Activated naive CD8-positive, alpha-beta T cell treated with anti-CD3 and anti-CD28 coated beads for 36 hours (primary cell): ENCODE measurements at regions not wholly inside any gene's neighbourhood (a gene's known extent, or its start where the extent isn't known, plus 50 kb on each side); places are given as distances from the start of the nearest gene placed in this dataset.

ENCODE experiments used
- DNase-seq: peaks from one replicate; pipeline ENCODE4 v3.0.0; 2021
- H3K27ac Mint-ChIP-seq: one replicate; pipeline ENCODE4 v1.8.0; 2022; ENCODE audit warnings: mild to moderate bottlenecking, moderate library complexity, mixed read lengths
- H3K27me3 Mint-ChIP-seq: one replicate; pipeline ENCODE4 v1.8.0; 2022; ENCODE audit warnings: mild to moderate bottlenecking, mixed read lengths
- H3K36me3 Mint-ChIP-seq: one replicate; pipeline ENCODE4 v1.8.0; 2021; ENCODE audit warnings: mild to moderate bottlenecking, mixed read lengths
- H3K4me1 Mint-ChIP-seq: one replicate; pipeline ENCODE4 v1.8.0; 2021; ENCODE audit warnings: mixed read lengths
- H3K4me3 Mint-ChIP-seq: one replicate; pipeline ENCODE4 v1.8.0; 2022; ENCODE audit warnings: mild to moderate bottlenecking, moderate library complexity, mixed read lengths
- H3K9me3 Mint-ChIP-seq: one replicate; pipeline ENCODE4 v1.8.0; 2022; ENCODE audit warnings: mixed read lengths

DNA sequence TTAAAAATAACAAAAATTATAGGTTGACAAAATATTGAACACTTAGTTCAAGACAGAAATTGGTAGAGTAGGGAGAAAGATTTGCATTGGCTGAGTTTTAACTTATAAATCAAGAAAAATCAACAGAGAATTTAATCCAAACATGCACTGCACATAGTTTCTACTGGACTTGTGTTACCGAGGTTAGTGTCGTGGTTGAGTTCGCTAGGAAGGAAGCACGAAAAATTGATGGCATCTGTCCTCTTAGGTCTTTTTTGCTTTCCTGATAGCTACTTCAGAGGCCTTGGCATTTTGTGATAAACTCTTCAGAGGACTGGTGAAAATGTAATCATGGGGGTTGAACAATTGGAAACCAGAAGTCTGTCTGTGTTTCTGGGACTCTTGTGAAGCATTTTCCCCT lies 392.9 kb downstream of the NUAK1 start:
- no peaks in the 10 kb centered on the region for H3K4me1 Mint-ChIP-seq
- no peak overlapping the region for H3K27ac Mint-ChIP-seq
- no peak for DNase-seq
- H3K4me3 Mint-ChIP-seq: no peak overlapping the region
- no peaks in the 10 kb centered on the region for H3K36me3 Mint-ChIP-seq
- peaks cover 5% of the 10 kb centered on the region for H3K27me3 Mint-ChIP-seq
- no peaks in the 10 kb centered on the region for H3K9me3 Mint-ChIP-seq

DNA sequence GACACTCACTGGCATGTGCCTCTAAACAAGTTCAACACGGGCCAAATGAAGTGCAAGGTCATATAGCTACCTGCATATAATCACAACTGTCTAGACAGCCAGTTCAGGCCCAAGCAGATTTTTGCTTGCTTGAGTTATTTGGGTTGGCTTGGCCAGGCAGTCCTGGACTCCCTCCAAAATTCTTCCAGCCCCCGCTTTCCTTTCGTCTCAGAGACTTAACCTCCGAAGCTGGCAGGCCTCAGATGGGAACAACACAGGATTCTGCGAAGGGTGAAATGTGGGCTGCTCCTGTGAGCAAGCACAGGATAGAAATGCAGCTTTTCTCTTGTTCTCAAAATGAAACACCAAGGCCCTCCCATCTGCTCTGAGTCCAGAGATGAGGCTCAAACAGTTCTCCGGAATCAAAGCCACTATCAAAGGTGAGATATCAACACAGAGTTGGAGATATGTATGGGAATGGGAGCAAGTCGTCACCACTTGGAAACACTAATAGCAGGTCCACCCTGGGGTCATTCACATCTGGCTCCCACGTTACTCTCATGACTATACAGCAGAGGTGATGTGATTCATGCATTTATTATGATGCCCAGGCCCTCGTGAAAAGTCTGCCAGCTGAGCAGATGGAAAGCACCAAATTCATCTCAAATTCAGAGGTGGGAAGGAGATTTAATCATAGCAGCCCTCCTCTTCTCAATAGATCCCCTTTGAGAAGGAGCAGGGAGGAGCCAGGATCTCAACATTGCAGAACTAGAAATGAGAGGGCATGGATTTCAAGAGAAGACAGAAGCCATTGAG lies 389.8 kb downstream of the NUAK1 start:
- Mint-ChIP-seq H3K27ac (no peak overlapping the region), H3K4me3 (no peak overlapping the region), H3K27me3 (no peaks in the 10 kb centered on the region), H3K4me1 (no peaks in the 10 kb centered on the region), H3K36me3 (no peaks in the 10 kb centered on the region), H3K9me3 (no peaks in the 10 kb centered on the region)
- no peak for DNase-seq

- Mint-ChIP-seq H3K36me3 (no peaks in the 10 kb centered on the region), H3K27me3 (no peaks in the 10 kb centered on the region), H3K9me3 (no peaks in the 10 kb centered on the region), H3K4me3 (no peak overlapping the region), H3K27ac (no peak overlapping the region), H3K4me1 (no peaks in the 10 kb centered on the region)
- DNase-seq: no peak
Observed at GRCh38 chr12:105750096-105750495, 388.7 kb downstream of the NUAK1 start.

DNA sequence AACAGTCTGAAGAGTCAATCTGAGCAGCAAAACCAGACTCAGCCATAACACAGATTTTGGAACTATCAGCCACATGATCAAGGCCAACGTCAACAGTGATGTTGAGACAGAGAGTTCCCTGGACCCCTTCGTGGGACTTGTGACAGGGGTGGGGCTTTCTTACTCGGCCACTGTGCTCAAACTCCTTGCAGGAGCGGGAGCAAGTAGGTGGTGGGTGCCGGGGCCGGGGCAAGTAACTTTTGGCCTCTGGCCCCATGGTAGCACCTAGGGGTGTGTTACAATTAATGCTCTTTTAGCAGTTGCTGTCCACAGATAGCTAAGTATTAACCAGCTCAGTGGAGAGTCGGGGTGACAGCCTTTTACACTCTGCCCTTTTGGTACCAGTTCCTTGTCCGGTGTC lies 384.4 kb downstream of the NUAK1 start:
- no peaks in the 10 kb centered on the region for H3K36me3 Mint-ChIP-seq
- H3K27ac Mint-ChIP-seq: no peak overlapping the region
- no peaks in the 10 kb centered on the region for H3K4me1 Mint-ChIP-seq
- no peak overlapping the region for H3K4me3 Mint-ChIP-seq
- peaks cover 1% of the 10 kb centered on the region for H3K27me3 Mint-ChIP-seq
- no peaks in the 10 kb centered on the region for H3K9me3 Mint-ChIP-seq
- DNase-seq: no peak

DNA sequence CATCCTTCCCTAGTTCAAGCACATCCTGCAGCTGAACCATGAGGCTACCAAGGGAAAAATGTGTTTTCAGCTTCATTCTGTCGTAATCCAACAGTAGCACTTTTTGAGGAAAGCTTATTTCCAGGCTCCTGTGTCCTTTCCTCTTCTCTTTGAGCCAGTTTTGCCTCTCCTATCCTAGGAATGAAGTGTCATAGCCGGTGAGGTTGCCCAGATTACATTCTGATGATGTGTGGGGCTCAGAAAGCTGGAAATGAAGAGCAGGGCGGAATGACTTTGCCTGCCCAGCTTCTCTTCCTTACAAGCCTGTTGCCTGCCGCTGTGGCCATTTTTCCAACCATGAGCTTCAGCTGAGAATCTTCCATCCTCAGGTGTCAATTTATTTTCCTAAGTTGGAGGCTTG lies 381.8 kb downstream of the NUAK1 start:
- Mint-ChIP-seq H3K27ac (no peak overlapping the region), H3K27me3 (peaks cover 5% of the 10 kb centered on the region), H3K4me3 (no peak overlapping the region), H3K9me3 (no peaks in the 10 kb centered on the region), H3K36me3 (no peaks in the 10 kb centered on the region), H3K4me1 (no peaks in the 10 kb centered on the region)
- DNase-seq: no peak

DNA sequence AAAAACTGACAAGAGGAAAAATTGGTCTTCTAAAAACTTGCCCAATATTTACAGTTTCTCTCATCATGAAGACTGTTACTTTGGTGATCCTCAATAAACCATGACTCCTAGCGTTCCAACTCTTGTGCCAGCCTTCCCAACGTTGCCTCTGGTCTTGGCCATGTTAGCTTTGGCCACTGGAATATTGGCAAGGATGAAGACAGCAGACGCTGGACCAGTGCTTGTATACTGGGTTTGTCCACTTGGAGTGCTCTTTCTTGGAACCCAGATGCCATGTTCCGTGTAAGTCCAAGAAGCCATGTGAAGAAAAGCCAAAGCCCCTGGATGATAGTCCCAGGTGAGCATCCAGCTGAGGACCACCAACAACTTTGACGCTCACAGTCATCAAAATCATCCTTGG lies 379.6 kb downstream of the NUAK1 start:
- no peaks in the 10 kb centered on the region for H3K36me3 Mint-ChIP-seq
- peaks cover 2% of the 10 kb centered on the region for H3K9me3 Mint-ChIP-seq
- peaks cover 10% of the 10 kb centered on the region for H3K27me3 Mint-ChIP-seq
- H3K4me1 Mint-ChIP-seq: no peaks in the 10 kb centered on the region
- DNase-seq: no peak
- H3K4me3 Mint-ChIP-seq: no peak overlapping the region
- no peak overlapping the region for H3K27ac Mint-ChIP-seq

- H3K36me3 Mint-ChIP-seq: no peaks in the 10 kb centered on the region
- H3K4me3 Mint-ChIP-seq: no peak overlapping the region
- H3K27ac Mint-ChIP-seq: no peak overlapping the region
- peaks cover 2% of the 10 kb centered on the region for H3K9me3 Mint-ChIP-seq
- DNase-seq: no peak
- H3K27me3 Mint-ChIP-seq: peaks cover 18% of the 10 kb centered on the region
- H3K4me1 Mint-ChIP-seq: peaks cover 5% of the 10 kb centered on the region
Observed at GRCh38 chr12:105761075-105761474, 377.7 kb downstream of the NUAK1 start.

DNA sequence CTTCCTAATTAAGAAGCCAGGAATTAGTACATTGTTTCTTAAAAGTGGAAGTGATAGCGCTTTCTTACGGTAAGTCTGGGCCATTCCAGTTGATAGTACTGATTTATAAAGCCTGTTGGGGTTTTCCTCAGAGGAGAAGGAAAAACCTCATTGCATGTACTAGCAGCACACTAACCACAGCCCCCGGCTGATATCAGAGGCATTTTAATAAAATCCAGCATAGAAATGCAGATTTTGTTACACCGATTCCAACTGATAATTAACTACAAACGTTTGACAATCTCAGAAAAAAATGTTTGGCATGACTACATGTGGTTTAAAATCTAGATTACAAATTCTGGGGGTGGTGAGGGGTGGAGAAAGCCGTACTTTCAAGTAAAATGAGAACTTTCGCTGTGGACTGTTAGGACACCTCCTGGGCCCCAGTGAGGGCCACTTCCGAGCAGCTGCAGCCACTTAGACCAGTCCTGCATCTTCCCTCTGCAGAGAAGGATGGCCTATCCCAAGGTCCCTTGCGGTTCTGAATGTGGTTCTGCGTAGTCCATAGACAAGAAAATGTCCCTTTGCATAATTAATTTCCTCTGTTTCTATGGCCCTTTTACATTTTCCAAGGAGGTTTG lies 374.4 kb downstream of the NUAK1 start:
- no peak for DNase-seq
- H3K4me3 Mint-ChIP-seq: no peak overlapping the region
- peaks cover 2% of the 10 kb centered on the region for H3K9me3 Mint-ChIP-seq
- peaks cover 5% of the 10 kb centered on the region for H3K4me1 Mint-ChIP-seq
- H3K27me3 Mint-ChIP-seq: peaks cover 22% of the 10 kb centered on the region
- no peaks in the 10 kb centered on the region for H3K36me3 Mint-ChIP-seq
- no peak overlapping the region for H3K27ac Mint-ChIP-seq

DNA sequence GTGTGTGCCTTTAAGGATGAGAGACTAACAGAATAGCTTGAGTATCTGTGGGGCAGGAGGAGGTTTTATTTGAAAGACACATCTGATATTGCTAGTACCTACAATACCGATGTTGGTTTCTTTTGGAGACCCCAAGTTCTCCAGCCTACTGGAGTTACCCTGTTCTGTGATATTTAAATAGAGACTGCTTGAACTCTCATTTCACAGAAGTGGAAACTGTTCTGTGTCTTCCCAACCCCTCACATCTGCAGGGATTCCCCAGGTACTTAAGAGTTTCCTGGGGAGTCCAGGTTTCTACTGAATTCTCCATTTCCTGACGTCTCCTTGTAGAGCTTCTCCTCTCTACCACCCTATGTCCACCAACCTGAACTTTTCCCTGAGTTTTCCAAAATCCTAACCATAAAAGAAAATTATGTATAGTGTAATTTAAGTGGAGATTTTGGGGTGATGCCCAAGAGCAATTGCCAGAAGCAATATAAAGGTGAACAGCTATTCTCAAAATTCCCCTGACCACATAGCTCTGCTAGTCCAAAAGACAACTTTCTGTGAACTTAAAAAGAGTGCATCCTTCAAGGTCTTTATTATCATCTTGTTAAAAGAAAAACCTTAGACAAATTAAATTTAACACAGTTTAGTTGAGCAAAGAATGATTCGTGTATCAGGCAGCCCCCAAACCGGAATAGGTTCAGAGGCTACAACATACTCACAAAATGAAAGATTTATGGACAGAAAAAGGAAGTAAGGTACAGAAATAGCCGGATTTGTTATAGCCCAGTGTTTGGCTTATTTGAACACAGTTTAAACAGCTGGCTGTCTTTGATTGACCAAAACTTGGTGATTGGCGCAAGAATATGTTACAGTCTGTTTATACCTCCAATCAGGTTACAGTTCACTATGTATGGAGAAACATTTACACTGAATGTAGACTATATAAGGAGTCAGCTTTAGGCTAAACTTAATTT lies 373.4 kb downstream of the NUAK1 start:
- peaks cover 5% of the 10 kb centered on the region for H3K4me1 Mint-ChIP-seq
- H3K27ac Mint-ChIP-seq: no peak overlapping the region
- H3K27me3 Mint-ChIP-seq: peaks cover 19% of the 10 kb centered on the region
- no peaks in the 10 kb centered on the region for H3K36me3 Mint-ChIP-seq
- no peak overlapping the region for H3K4me3 Mint-ChIP-seq
- H3K9me3 Mint-ChIP-seq: peaks cover 2% of the 10 kb centered on the region
- no peak for DNase-seq

- H3K4me1 Mint-ChIP-seq: peaks cover 5% of the 10 kb centered on the region
- DNase-seq: no peak
- no peaks in the 10 kb centered on the region for H3K36me3 Mint-ChIP-seq
- H3K4me3 Mint-ChIP-seq: no peak overlapping the region
- H3K27ac Mint-ChIP-seq: no peak overlapping the region
- H3K27me3 Mint-ChIP-seq: peaks cover 19% of the 10 kb centered on the region
- H3K9me3 Mint-ChIP-seq: peaks cover 2% of the 10 kb centered on the region
Observed at GRCh38 chr12:105766029-105766428, 372.7 kb downstream of the NUAK1 start.

DNA sequence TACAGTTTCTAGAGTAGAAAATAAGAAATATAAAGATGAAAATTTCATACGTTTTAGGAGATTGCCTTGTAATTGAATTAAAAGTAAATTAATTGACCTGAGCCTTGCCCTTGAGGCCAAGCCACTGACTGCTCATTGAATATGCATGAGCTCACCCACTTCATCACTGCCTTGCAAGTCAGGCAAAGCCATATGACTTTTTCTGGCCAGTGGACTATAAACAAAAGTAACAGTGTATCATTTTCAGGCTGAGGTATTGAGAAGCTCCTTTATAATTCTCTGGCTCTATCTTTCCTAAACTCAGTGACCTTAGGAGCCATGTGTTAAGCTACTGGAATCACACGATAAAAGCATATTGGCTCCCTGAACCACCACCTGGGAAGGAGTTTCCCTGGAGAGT lies 369.3 kb downstream of the NUAK1 start:
- Mint-ChIP-seq H3K4me1 (peaks cover 5% of the 10 kb centered on the region), H3K9me3 (no peaks in the 10 kb centered on the region), H3K27ac (no peak overlapping the region), H3K4me3 (no peak overlapping the region), H3K36me3 (no peaks in the 10 kb centered on the region), H3K27me3 (peaks cover 14% of the 10 kb centered on the region)
- DNase-seq: no peak

GRCh38 chr12:105773471-105773870 lies 365.3 kb downstream of the NUAK1 start:
- H3K36me3 Mint-ChIP-seq: no peaks in the 10 kb centered on the region
- DNase-seq: no peak

GRCh38 chr12:105774037-105774436 lies 364.7 kb downstream of the NUAK1 start:
- H3K4me3 Mint-ChIP-seq: no peak overlapping the region
- peaks cover under 1% of the 10 kb centered on the region for H3K27me3 Mint-ChIP-seq
- DNase-seq: no peak
- H3K9me3 Mint-ChIP-seq: peaks cover 3% of the 10 kb centered on the region
- H3K27ac Mint-ChIP-seq: no peak overlapping the region
- H3K4me1 Mint-ChIP-seq: no peaks in the 10 kb centered on the region
- H3K36me3 Mint-ChIP-seq: no peaks in the 10 kb centered on the region

More at GRCh38 chr12:105773471-105773870, 365.3 kb downstream of the NUAK1 start:
- Mint-ChIP-seq H3K4me3 (no peak overlapping the region), H3K27me3 (peaks cover 2% of the 10 kb centered on the region), H3K4me1 (no peaks in the 10 kb centered on the region), H3K9me3 (peaks cover 3% of the 10 kb centered on the region), H3K27ac (no peak overlapping the region)

DNA sequence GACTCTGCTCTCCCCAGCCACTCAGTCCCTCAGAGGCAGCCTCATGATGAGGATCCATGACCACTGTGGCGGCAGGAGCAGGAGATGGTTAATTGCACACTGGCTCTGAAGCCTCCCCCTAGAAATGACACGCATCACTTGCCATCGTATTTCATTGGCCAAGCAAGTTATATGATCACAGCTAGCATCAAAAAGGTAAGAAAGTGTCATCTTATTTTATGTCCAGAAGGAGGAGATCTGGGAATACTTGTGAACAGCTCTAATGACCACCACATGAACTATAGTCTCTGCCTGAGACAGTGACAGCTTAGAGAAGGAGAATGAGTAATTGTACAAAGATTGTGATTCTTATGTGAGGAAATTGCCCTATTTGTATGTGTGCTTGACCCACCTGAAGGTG lies 363.4 kb downstream of the NUAK1 start:
- H3K27ac Mint-ChIP-seq: no peak overlapping the region
- H3K4me1 Mint-ChIP-seq: no peaks in the 10 kb centered on the region
- H3K4me3 Mint-ChIP-seq: no peak overlapping the region
- H3K36me3 Mint-ChIP-seq: no peaks in the 10 kb centered on the region
- peaks cover 3% of the 10 kb centered on the region for H3K9me3 Mint-ChIP-seq
- H3K27me3 Mint-ChIP-seq: no peaks in the 10 kb centered on the region
- no peak for DNase-seq
